Psoas muscle (tissue), 7 donors: ENCODE measurements at regions not wholly inside any gene's neighbourhood (a gene's known extent, or its start where the extent isn't known, plus 50 kb on each side); places are given as distances from the start of the nearest gene placed in this dataset.

ENCODE experiments used
- ATAC-seq, 4 donors: fragments of 200-7000 bp; cut with Tn5 transposase; one replicate each; pipeline ENCODE4 v1.9.1; 2020; ENCODE audit warnings: moderate library complexity in 3 of 4, mild to moderate bottlenecking in 2 of 4
- DNase-seq, 2 donors: peaks; one replicate each; pipeline ENCODE4 v3.0.0-alpha.2; 2020
- H3K27ac ChIP-seq: fragments of 200-600 bp; one replicate; pipeline ENCODE4 v1.8.0; 2022
- H3K27me3 ChIP-seq, 3 donors: fragments of 200-600 bp in 1 of 3; one replicate each; pipeline versions ENCODE4 v1.6.1 to v1.8.0; 2013 to 2022; ENCODE audit warnings: low read length in 2 of 3, mild to moderate bottlenecking in 2 of 3, moderate library complexity in 1 of 3; ENCODE audit not compliant: insufficient read depth in 3 of 3
- H3K36me3 ChIP-seq, 2 donors: fragments of 200-600 bp in 1 of 2; one replicate each; pipeline versions ENCODE4 v1.6.1 to v1.8.0; 2013 to 2022; ENCODE audit warnings: low read depth in 1 of 2, mild to moderate bottlenecking in 1 of 2, moderate library complexity in 1 of 2; ENCODE audit not compliant: insufficient read depth in 1 of 2
- H3K4me1 ChIP-seq: fragments of 200-600 bp; one replicate; pipeline ENCODE4 v1.8.0; 2022
- H3K4me3 ChIP-seq: fragments of 200-600 bp; one replicate; pipeline ENCODE4 v1.8.0; 2022; ENCODE audit warnings: mild to moderate bottlenecking
- H3K9me3 ChIP-seq: fragments of 200-600 bp; one replicate; pipeline ENCODE4 v1.8.0; 2022
- CTCF ChIP-seq: fragments of 200-600 bp; IDR thresholded peaks from one replicate; pipeline ENCODE4 v1.8.0; 2022; ENCODE audit warnings: antibody characterized with exemption
- WGBS, 3 donors: extraction: QIAGEN DNeasy Blood & Tissue Kit; methylation state at CpG; one replicate each; pipeline versions ENCODE4 v1.1.6 to v1.1.7; 2013; 5-methylcytosine and 5-hydroxymethylcytosine counted together
- intact Hi-C, 2 donors: fragments of 100-400 bp; cut with DNase I; formaldehyde crosslinking; loops; one replicate each; pipeline versions ENCODE4 v1.11.0 to v1.14.2; 2022
- donor health status: healthy with polysubstance abuse.
- donor health status: DM: no; HTN: no; CAD: no; lungs with moderate emphysema.
- donor health status: Bipolar disorder and iron deficiency.
- donor health status: healthy.
- donor health status: DM: yes; HTN: yes; CAD: no.
- donor health status: DM: no; HTN: no; CAD: no.
- donor health status: DM: yes; HTN: yes; CAD: no.

DNA sequence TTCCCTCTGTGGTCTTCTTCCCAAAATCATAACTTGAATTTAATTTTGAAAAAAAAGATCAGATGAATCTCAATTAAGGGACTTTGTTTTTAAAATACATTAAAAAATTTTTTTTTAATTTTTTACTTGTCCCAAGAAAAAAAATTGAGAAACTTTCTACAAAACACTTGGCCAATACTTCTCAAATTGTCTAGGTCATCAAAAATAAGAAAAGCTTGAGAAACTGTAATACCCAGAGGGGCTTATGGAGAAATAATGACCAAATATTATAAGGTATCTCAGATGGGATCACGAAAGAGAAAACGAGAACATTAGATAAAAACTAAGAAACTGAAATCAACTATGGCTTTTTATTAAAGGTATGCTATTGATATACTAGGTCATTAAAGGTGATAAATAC lies 835.0 kb downstream of the GATA3 start:
- WGBS, 3 donors, result 65 to 95% (median 94%) methylated on average over 2 of the region's 2 CpGs
- no peak for TF ChIP-seq CTCF
- H3K4me1 ChIP-seq, result no peaks in the 10 kb centered on the region
- no peak overlapping the region for H3K27ac ChIP-seq
- H3K9me3 ChIP-seq, result peaks cover 6% of the 10 kb centered on the region
- no peaks in the 10 kb centered on the region for H3K27me3 ChIP-seq
- intact Hi-C loops, result no loop called here
- ATAC-seq, result no peak
- no peak for DNase-seq
- no peaks in the 10 kb centered on the region for H3K36me3 ChIP-seq
- no peak overlapping the region for H3K4me3 ChIP-seq

DNA sequence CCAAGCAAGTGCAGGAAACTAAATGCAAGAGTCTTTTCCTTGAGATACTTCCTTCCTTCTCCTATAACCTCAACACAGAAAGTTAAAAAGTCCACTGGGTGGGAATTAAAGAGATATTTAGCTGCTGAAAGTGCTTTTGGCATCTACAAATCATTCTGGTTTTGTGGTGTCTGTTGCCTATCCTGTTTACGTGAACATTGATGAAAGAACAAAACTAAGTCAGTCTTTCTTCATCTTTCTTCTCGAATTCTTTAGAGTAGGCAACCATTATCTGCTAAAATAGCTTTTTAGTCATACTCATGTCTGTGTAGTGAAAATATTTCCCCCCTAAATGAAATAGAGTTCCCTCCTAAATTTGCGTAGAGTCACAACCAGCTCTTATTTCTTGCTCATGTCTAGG lies 838.6 kb downstream of the GATA3 start:
- Histone ChIP-seq H3K9me3 (no peaks in the 10 kb centered on the region), H3K27ac (no peak overlapping the region), H3K4me1 (no peaks in the 10 kb centered on the region), H3K27me3 (no peaks in the 10 kb centered on the region), H3K36me3 (no peaks in the 10 kb centered on the region), H3K4me3 (no peak overlapping the region)
- no peak for ATAC-seq
- intact Hi-C loops, result no loop called here
- TF ChIP-seq CTCF, result no peak
- WGBS, 3 donors, result 75 to 81% (median 80%) methylated on average over 3 of the region's 3 CpGs
- no peak for DNase-seq

DNA sequence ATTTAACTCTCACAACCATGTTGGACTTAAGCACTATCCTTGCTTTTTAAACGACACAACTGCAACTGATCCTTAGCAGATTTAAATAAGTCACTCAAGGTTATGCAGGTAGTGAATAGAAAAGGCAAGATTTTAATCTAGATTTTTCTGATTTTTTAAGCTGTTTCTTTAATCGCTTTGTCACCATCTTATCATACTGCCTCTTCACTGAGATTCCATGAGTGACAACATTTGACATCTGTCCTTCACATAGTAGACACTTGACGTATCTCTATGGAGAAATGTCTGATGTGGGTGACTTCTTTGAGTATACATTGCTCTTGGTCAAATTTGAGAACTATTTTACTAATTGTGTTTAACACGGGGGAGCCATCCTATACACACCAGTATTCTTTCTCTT lies 839.7 kb downstream of the GATA3 start:
- H3K27me3 ChIP-seq, result no peaks in the 10 kb centered on the region
- DNase-seq (no peak), ATAC-seq (no peak)
- 81 to 89% (median 84%) methylated on average over 4 of the region's 4 CpGs for WGBS, 3 donors
- H3K4me1 ChIP-seq, result no peaks in the 10 kb centered on the region
- intact Hi-C loops, result no loop called here
- no peak overlapping the region for H3K27ac ChIP-seq
- no peaks in the 10 kb centered on the region for H3K9me3 ChIP-seq
- TF ChIP-seq CTCF, result no peak
- no peaks in the 10 kb centered on the region for H3K36me3 ChIP-seq
- H3K4me3 ChIP-seq, result no peak overlapping the region

- intact Hi-C loops, result no loop called here
- Histone ChIP-seq H3K27ac (no peak overlapping the region), H3K4me3 (no peak overlapping the region), H3K4me1 (no peaks in the 10 kb centered on the region), H3K36me3 (no peaks in the 10 kb centered on the region), H3K27me3 (no peaks in the 10 kb centered on the region), H3K9me3 (no peaks in the 10 kb centered on the region)
- no peak for ATAC-seq
- WGBS, 3 donors, result 79 to 84% (median 82%) methylated on average over 5 of the region's 5 CpGs
- TF ChIP-seq CTCF, result no peak
- DNase-seq, result no peak
Observed at GRCh38 chr10:8897769-8898168, 843.3 kb downstream of the GATA3 start.

- Histone ChIP-seq H3K27ac (no peak overlapping the region), H3K36me3 (no peaks in the 10 kb centered on the region), H3K4me3 (no peak overlapping the region), H3K9me3 (no peaks in the 10 kb centered on the region), H3K4me1 (no peaks in the 10 kb centered on the region), H3K27me3 (no peaks in the 10 kb centered on the region)
- ATAC-seq (no peak), DNase-seq (no peak)
- intact Hi-C loops, result no loop called here
- TF ChIP-seq CTCF, result no peak
- WGBS, 3 donors, result 70 to 87% (median 78%) methylated on average over 2 of the region's 2 CpGs
Observed at GRCh38 chr10:8898745-8899330, 844.4 kb downstream of the GATA3 start.
